ENCODE measurements at regions not wholly inside any gene's neighbourhood (a gene's known extent, or its start where the extent isn't known, plus 50 kb on each side); places are given as distances from the start of the nearest gene placed in this dataset.

DNA sequence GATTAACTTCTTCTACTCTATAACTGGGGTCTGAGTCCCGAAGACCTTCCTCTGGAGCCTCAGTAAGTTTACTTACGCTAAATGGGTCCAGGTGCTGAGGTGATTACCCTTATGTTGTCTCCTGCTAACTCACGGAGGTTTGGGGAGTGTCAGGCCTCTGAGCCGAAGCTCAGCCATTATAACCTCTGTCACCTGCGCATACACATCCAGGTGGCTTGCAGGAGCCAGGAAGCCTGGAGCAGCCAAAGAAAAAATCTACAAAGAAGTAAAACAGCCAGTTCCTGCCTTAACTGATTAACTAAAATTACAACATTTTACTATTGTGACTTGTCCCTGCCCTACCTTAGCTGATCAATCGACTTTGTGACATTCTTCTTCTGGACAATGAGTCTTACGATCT lies 350.7 kb downstream of the GLRX3 start:
- dilution Hi-C loops (cut with HindIII; ENCODE audit: low sequenced_read_pairs, unreplicated experiment) = no loop called here
- ATAC-seq (ENCODE audit: low read depth) (no peak), DNase-seq (no peak)
- peaks cover 40% of the 10 kb centered on the region for H3K9me3 ChIP-seq (ENCODE audit: control insufficient read depth, insufficient read depth, low read length)
- no peak overlapping the region for H3K9ac ChIP-seq (ENCODE audit: low read depth, low read length)
- H3K36me3 ChIP-seq (ENCODE audit: control insufficient read depth, insufficient read depth, low read length) = no peaks in the 10 kb centered on the region
- H3K23ac ChIP-seq (ENCODE audit: low read depth, low read length) = no peak overlapping the region
- no peak overlapping the region for H4K8ac ChIP-seq (ENCODE audit: low read depth in 2 of 2, low read length in 2 of 2)
- TF ChIP-seq RFX5 (IDR thresholded peaks at IDR 0.05; ENCODE audit: low read depth, low read length) (no peak), FOS (IDR thresholded peaks at IDR 0.05; ENCODE audit: low read depth, low read length) (no peak), RAD21 (IDR thresholded peaks at IDR 0.05; ENCODE audit: low read length) (no peak), SMC3 (IDR thresholded peaks at IDR 0.05; ENCODE audit: low read depth, low read length) (no peak), CEBPB (IDR thresholded peaks at IDR 0.05; ENCODE audit: low read depth, low read length) (no peak), CHD1 (IDR thresholded peaks at IDR 0.05; ENCODE audit: low read depth, low read length) (no peak), RCOR1 (IDR thresholded peaks at IDR 0.05; ENCODE audit: insufficient replicate concordance, low read length) (no peak), BHLHE40 (IDR thresholded peaks at IDR 0.05; ENCODE audit: low read depth, low read length) (no peak), MAZ (IDR thresholded peaks at IDR 0.05; ENCODE audit: borderline replicate concordance, low read depth, low read length) (no peak), NFE2L2 (IDR thresholded peaks at IDR 0.05; ENCODE audit: low read depth, low read length) (no peak), MAFK (IDR thresholded peaks at IDR 0.05; ENCODE audit: low read depth, low read length) (no peak), MXI1 (IDR thresholded peaks at IDR 0.05; ENCODE audit: borderline replicate concordance, low read depth, low read length) (no peak), POLR2A (IDR thresholded peaks at IDR 0.05; ENCODE audit: low read depth, low read length) (no peak)
- TF ChIP-seq, protein P1, sequence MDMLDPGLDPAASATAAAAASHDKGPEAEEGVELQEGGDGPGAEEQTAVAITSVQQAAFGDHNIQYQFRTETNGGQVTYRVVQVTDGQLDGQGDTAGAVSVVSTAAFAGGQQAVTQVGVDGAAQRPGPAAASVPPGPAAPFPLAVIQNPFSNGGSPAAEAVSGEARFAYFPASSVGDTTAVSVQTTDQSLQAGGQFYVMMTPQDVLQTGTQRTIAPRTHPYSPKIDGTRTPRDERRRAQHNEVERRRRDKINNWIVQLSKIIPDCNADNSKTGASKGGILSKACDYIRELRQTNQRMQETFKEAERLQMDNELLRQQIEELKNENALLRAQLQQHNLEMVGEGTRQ (IDR thresholded peaks at IDR 0.05; ENCODE audit: low read depth, low read length) = no peak
- TF ChIP-seq, protein P2, sequence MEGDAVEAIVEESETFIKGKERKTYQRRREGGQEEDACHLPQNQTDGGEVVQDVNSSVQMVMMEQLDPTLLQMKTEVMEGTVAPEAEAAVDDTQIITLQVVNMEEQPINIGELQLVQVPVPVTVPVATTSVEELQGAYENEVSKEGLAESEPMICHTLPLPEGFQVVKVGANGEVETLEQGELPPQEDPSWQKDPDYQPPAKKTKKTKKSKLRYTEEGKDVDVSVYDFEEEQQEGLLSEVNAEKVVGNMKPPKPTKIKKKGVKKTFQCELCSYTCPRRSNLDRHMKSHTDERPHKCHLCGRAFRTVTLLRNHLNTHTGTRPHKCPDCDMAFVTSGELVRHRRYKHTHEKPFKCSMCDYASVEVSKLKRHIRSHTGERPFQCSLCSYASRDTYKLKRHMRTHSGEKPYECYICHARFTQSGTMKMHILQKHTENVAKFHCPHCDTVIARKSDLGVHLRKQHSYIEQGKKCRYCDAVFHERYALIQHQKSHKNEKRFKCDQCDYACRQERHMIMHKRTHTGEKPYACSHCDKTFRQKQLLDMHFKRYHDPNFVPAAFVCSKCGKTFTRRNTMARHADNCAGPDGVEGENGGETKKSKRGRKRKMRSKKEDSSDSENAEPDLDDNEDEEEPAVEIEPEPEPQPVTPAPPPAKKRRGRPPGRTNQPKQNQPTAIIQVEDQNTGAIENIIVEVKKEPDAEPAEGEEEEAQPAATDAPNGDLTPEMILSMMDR (conservative IDR thresholded peaks at IDR 0.05; ENCODE audit: low read depth, low read length) = no peak
- TF ChIP-seq, protein P3, sequence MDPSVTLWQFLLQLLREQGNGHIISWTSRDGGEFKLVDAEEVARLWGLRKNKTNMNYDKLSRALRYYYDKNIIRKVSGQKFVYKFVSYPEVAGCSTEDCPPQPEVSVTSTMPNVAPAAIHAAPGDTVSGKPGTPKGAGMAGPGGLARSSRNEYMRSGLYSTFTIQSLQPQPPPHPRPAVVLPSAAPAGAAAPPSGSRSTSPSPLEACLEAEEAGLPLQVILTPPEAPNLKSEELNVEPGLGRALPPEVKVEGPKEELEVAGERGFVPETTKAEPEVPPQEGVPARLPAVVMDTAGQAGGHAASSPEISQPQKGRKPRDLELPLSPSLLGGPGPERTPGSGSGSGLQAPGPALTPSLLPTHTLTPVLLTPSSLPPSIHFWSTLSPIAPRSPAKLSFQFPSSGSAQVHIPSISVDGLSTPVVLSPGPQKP (IDR thresholded peaks at IDR 0.05; ENCODE audit: borderline replicate concordance, low read depth, low read length) = no peak
- no peaks in the 10 kb centered on the region for H3K9me1 ChIP-seq (ENCODE audit: insufficient read depth, low read length)
- no peak overlapping the region for H3K4me3 ChIP-seq (ENCODE audit: insufficient read depth, low read depth, low read length)
- H4K5ac ChIP-seq (ENCODE audit: low read depth, low read length) = no peak overlapping the region
- H4K91ac ChIP-seq (ENCODE audit: insufficient read depth, low read depth, low read length) = no peak overlapping the region
- no peaks in the 10 kb centered on the region for H3K79me1 ChIP-seq (ENCODE audit: low read depth in 1 of 2, low read length in 2 of 2)
- H2BK120ac ChIP-seq (ENCODE audit: low read depth, low read length) = no peak overlapping the region
- BruUV-seq (replicated peaks) = no TSS peak
- no peak overlapping the region for H2BK20ac ChIP-seq (ENCODE audit: low read depth, low read length)
- WGBS, 2 experiments (ENCODE audit: extremely low coverage in 2 of 2, insufficient read length in 1 of 2) = 0% methylated on average over 1 of the region's 7 CpGs; no CpG with 5 or more reads in 1 of the 2 experiments
- intact Hi-C loops (cut with micrococcal nuclease) = no loop called here
- no peak overlapping the region for H2BK5ac ChIP-seq (ENCODE audit: low read depth, low read length, poor library complexity, severe bottlenecking)
- no peak overlapping the region for H2BK15ac ChIP-seq (ENCODE audit: low read depth, low read length)
- no peaks in the 10 kb centered on the region for H4K20me1 ChIP-seq (ENCODE audit: insufficient read depth, low read length)
- no peaks in the 10 kb centered on the region for H3K4me1 ChIP-seq (ENCODE audit: control insufficient read depth, insufficient read depth, low read length)
- H3K27me3 ChIP-seq (ENCODE audit: control insufficient read depth, insufficient read depth, low read length) = no peaks in the 10 kb centered on the region
- no peak overlapping the region for H2AFZ ChIP-seq (replicated peaks; ENCODE audit: low read length, poor library complexity)
- no peak overlapping the region for H3K18ac ChIP-seq (ENCODE audit: low read depth, low read length)
- no peak overlapping the region for H3K4me2 ChIP-seq (ENCODE audit: low read depth, low read length)
- ChIA-PET CTCF (no interaction called here), POLR2A (ENCODE audit: unreplicated experiment) (no interaction called here)
- H3K56ac ChIP-seq (ENCODE audit: extremely low read depth, insufficient read depth, low read length) = no peak overlapping the region
- no peak overlapping the region for H3K14ac ChIP-seq (replicated peaks; ENCODE audit: low read depth, low read length)
- H3K4ac ChIP-seq (ENCODE audit: low read depth, low read length) = no peak overlapping the region
- in situ Hi-C loops (cut with MboI; ENCODE audit: low sequenced_read_pairs) = no loop called here
- no peak overlapping the region for H2AK5ac ChIP-seq (ENCODE audit: low read depth, low read length)
- no peak overlapping the region for H3K27ac ChIP-seq (ENCODE audit: insufficient read depth, low read length)
- H2AK9ac ChIP-seq (replicated peaks; ENCODE audit: low read depth, low read length, poor library complexity) = no peak overlapping the region
